ENCODE measurements at regions not wholly inside any gene's neighbourhood (a gene's known extent, or its start where the extent isn't known, plus 50 kb on each side); places are given as distances from the start of the nearest gene placed in this dataset.

DNA sequence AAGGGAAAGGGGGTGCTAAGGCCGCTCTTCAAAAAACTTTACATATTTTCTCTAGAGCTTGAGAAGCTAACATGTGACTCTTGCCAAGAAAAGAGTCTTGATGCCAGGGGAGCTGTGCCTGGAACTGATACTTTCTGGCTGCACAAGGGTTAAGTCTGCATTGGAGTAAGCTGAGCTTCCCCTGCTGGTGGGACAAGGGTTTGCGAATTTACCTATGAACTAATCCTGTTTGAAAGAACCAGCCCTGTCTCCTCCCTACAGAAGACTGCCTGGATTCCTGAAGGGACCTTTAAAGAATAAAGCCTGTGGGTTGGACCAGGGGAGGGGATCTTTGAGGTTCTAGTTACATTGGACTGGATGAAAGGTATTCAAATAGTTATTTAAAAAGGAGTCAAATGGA, 58.3 kb upstream of the EPHA3 start:
- TF ChIP-seq, protein P1, sequence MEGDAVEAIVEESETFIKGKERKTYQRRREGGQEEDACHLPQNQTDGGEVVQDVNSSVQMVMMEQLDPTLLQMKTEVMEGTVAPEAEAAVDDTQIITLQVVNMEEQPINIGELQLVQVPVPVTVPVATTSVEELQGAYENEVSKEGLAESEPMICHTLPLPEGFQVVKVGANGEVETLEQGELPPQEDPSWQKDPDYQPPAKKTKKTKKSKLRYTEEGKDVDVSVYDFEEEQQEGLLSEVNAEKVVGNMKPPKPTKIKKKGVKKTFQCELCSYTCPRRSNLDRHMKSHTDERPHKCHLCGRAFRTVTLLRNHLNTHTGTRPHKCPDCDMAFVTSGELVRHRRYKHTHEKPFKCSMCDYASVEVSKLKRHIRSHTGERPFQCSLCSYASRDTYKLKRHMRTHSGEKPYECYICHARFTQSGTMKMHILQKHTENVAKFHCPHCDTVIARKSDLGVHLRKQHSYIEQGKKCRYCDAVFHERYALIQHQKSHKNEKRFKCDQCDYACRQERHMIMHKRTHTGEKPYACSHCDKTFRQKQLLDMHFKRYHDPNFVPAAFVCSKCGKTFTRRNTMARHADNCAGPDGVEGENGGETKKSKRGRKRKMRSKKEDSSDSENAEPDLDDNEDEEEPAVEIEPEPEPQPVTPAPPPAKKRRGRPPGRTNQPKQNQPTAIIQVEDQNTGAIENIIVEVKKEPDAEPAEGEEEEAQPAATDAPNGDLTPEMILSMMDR (IDR thresholded peaks at IDR 0.05): no peak
- no peak for TF ChIP-seq POLR2A (IDR thresholded peaks at IDR 0.05)
